HepG2 (cell line): ENCODE measurements at regions not wholly inside any gene's neighbourhood (a gene's known extent, or its start where the extent isn't known, plus 50 kb on each side); places are given as distances from the start of the nearest gene placed in this dataset.

Experiments
- AHDC1 ChIP-seq: sonication (generic); formaldehyde crosslinking; IDR thresholded peaks from 2 replicates; pipeline ENCODE4 v1.5.1; 2020; ENCODE audit warnings: mild to moderate bottlenecking, missing genetic modification reagents, borderline replicate concordance
- ASH2L ChIP-seq: fragments of 300-600, 200-600 bp; sonication (generic); IDR thresholded peaks from 2 replicates; pipeline ENCODE4 v1.7.0; 2017; ENCODE audit warnings: low read depth, mild to moderate bottlenecking, moderate library complexity, mixed read lengths, low read length; ENCODE audit not compliant: insufficient read length
- BRD4 ChIP-seq: sonication (generic); formaldehyde crosslinking; IDR thresholded peaks from 2 replicates; pipeline ENCODE4 v1.4.0; 2020; ENCODE audit warnings: missing genetic modification reagents
- CREB1 ChIP-seq, 2 experiments: fragments of 450-650 bp in 1 of 2; IDR thresholded peaks; 2 replicates each; pipeline ENCODE4 v1.6.1; 2016 to 2017; ENCODE audit warnings: control low read depth in 1 of 2, mild to moderate bottlenecking in 1 of 2, missing compliant biosample characterization in 1 of 2, missing genetic modification characterization in 1 of 2
- DPF2 ChIP-seq: sonication (generic); formaldehyde crosslinking; IDR thresholded peaks from 2 replicates; pipeline ENCODE4 v1.4.0; 2020; ENCODE audit warnings: mild to moderate bottlenecking, low read depth, missing genetic modification reagents, borderline replicate concordance
- FOXA3 ChIP-seq: IDR thresholded peaks from 2 replicates; pipeline ENCODE4 v1.6.1; 2016; ENCODE audit warnings: missing genetic modification reagents, missing compliant biosample characterization
- GATA4 ChIP-seq: sonication (generic); IDR thresholded peaks from 2 replicates; pipeline ENCODE4 v1.6.1; 2016; ENCODE audit warnings: antibody characterized with exemption, low read depth, borderline replicate concordance
- GZF1 ChIP-seq: sonication (generic); formaldehyde crosslinking; IDR thresholded peaks from 2 replicates; pipeline ENCODE4 v1.5.1; 2020; ENCODE audit warnings: mild to moderate bottlenecking, missing genetic modification reagents
- HOXA9 ChIP-seq: sonication (generic); formaldehyde crosslinking; IDR thresholded peaks from 2 replicates; pipeline ENCODE4 v1.8.1; 2022; ENCODE audit warnings: missing genetic modification reagents, mild to moderate bottlenecking, moderate library complexity, borderline replicate concordance
- ISL2 ChIP-seq: sonication (generic); formaldehyde crosslinking; IDR thresholded peaks from 2 replicates; pipeline ENCODE4 v1.5.0; 2020; ENCODE audit warnings: missing genetic modification reagents
- KLF6 ChIP-seq: IDR thresholded peaks from 2 replicates; pipeline ENCODE4 v1.8.0; 2016; ENCODE audit warnings: missing biosample characterization, missing genetic modification reagents
- MEIS2 ChIP-seq: sonication (generic); formaldehyde crosslinking; IDR thresholded peaks from 2 replicates; pipeline ENCODE4 v1.9.0; 2021; ENCODE audit warnings: mild to moderate bottlenecking, missing genetic modification reagents
- SKIL ChIP-seq: sonication (generic); formaldehyde crosslinking; IDR thresholded peaks from 2 replicates; pipeline ENCODE4 v1.8.0; 2022; ENCODE audit warnings: missing genetic modification reagents, mild to moderate bottlenecking, moderate library complexity, borderline replicate concordance
- SMAD3 ChIP-seq: sonication (generic); formaldehyde crosslinking; IDR thresholded peaks from 2 replicates; pipeline ENCODE4 v1.4.0; 2020; ENCODE audit warnings: missing genetic modification reagents
- TAF1 ChIP-seq: sonication (generic); formaldehyde crosslinking; IDR thresholded peaks from 2 replicates; pipeline ENCODE4 v1.4.0; 2020; ENCODE audit warnings: missing genetic modification reagents
- ZBTB21 ChIP-seq: sonication (generic); formaldehyde crosslinking; IDR thresholded peaks from 2 replicates; pipeline ENCODE4 v1.4.0; 2020; ENCODE audit warnings: missing genetic modification reagents
- ZNF513 ChIP-seq: sonication (generic); formaldehyde crosslinking; conservative IDR thresholded peaks from 2 replicates; pipeline ENCODE4 v1.5.0; 2020; ENCODE audit warnings: missing genetic modification reagents
- ZNF619 ChIP-seq: sonication (generic); formaldehyde crosslinking; IDR thresholded peaks from 2 replicates; pipeline ENCODE4 v1.4.0; 2020; ENCODE audit warnings: mild to moderate bottlenecking, missing genetic modification reagents
- TF ChIP-seq, protein P1 (sequence below): IDR thresholded peaks from 2 replicates; pipeline ENCODE4 v1.6.1; 2016; ENCODE audit warnings: mild to moderate bottlenecking

- TF ChIP-seq TAF1 (CRISPR knock-in tag) (peak; percentile 25; the same call in 1 of the 2 replicates), GATA4 (peak; percentile 55; the same call in 1 of the 2 replicates), KLF6 (CRISPR knock-in tag) (0 out of 2 replicates have a peak, but pooled peaks have one; percentile 54), MEIS2 (CRISPR knock-in tag) (peak; percentile 32; the same call in 1 of the 2 replicates), GZF1 (CRISPR knock-in tag) (no peak), HOXA9 (CRISPR knock-in tag) (no peak), ZNF513 (CRISPR knock-in tag) (no peak), FOXA3 (CRISPR knock-in tag) (peak; percentile 78), ISL2 (peak; percentile 45), AHDC1 (CRISPR knock-in tag) (peak; percentile 72), SKIL (CRISPR knock-in tag) (peak; percentile 72; the same call in 1 of the 2 replicates), SMAD3 (CRISPR knock-in tag) (no peak), ASH2L (peak; percentile 40), ZBTB21 (CRISPR knock-in tag) (peak; percentile 68; the same call in 1 of the 2 replicates), DPF2 (peak; percentile 75; the same call in 1 of the 2 replicates), BRD4 (CRISPR knock-in tag) (0 out of 2 replicates have a peak, but pooled peaks have one; percentile 33), ZNF619 (CRISPR knock-in tag) (no peak), CREB1 (IDR thresholded peaks at IDR 0.05) (peak; percentile 57; the same call in 1 of the 2 replicates), CREB1 (CRISPR knock-in tag; IDR thresholded peaks at IDR 0.05) (peak; percentile 58; the same call in 1 of the 2 replicates)
- TF ChIP-seq, protein P1, sequence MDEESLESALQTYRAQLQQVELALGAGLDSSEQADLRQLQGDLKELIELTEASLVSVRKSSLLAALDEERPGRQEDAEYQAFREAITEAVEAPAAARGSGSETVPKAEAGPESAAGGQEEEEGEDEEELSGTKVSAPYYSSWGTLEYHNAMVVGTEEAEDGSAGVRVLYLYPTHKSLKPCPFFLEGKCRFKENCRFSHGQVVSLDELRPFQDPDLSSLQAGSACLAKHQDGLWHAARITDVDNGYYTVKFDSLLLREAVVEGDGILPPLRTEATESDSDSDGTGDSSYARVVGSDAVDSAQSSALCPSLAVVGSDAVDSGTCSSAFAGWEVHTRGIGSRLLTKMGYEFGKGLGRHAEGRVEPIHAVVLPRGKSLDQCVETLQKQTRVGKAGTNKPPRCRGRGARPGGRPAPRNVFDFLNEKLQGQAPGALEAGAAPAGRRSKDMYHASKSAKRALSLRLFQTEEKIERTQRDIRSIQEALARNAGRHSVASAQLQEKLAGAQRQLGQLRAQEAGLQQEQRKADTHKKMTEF = peak; percentile 67; the same call in 1 of the 2 replicates
Observed at GRCh38 chr10:28915989-28916588, 238.8 kb downstream of the BAMBI start (continued).
